Spleen (tissue), 11 donors: ENCODE measurements at regions not wholly inside any gene's neighbourhood (a gene's known extent, or its start where the extent isn't known, plus 50 kb on each side); places are given as distances from the start of the nearest gene placed in this dataset.

Source experiments
- DNase-seq: peaks from one replicate; pipeline ENCODE4 v3.0.0-alpha.2; 2020
- H3K27ac ChIP-seq, 8 donors: fragments of 200-600 bp; sonication (generic) in 7 of 8; 1 replicate in 4 of 8; 2 replicates in 4 of 8; pipeline versions ENCODE4 v1.5.0 to v1.8.0; 2016 to 2021; ENCODE audit warnings: inconsistent platforms in 4 of 8, mild to moderate bottlenecking in 4 of 8, moderate library complexity in 1 of 8
- H3K27me3 ChIP-seq, 7 donors: fragments of 200-600 bp; sonication (generic) in 6 of 7; replicated peaks in 1 of 7; 1 replicate in 4 of 7; 2 replicates in 3 of 7; pipeline versions ENCODE4 v1.5.0 to v1.8.0; 2016 to 2021; ENCODE audit warnings: inconsistent platforms in 3 of 7, mild to moderate bottlenecking in 1 of 7
- H3K36me3 ChIP-seq, 6 donors: fragments of 200-600 bp; sonication (generic) in 5 of 6; 1 replicate in 4 of 6; 2 replicates in 2 of 6; pipeline versions ENCODE4 v1.5.0 to v1.8.0; 2016 to 2021; ENCODE audit warnings: inconsistent platforms in 2 of 6
- H3K4me1 ChIP-seq, 6 donors: fragments of 200-600 bp; sonication (generic) in 5 of 6; 1 replicate in 3 of 6; 2 replicates in 3 of 6; pipeline versions ENCODE4 v1.5.0 to v1.8.0; 2016 to 2021; ENCODE audit warnings: inconsistent platforms in 3 of 6
- H3K4me3 ChIP-seq, 8 donors: fragments of 200-600 bp; sonication (generic) in 7 of 8; 1 replicate in 4 of 8; 2 replicates in 4 of 8; pipeline versions ENCODE4 v1.5.0 to v1.8.0; 2016 to 2021; ENCODE audit warnings: inconsistent platforms in 4 of 8, mild to moderate bottlenecking in 4 of 8, moderate library complexity in 2 of 8
- H3K9me3 ChIP-seq, 8 donors: fragments of 200-600 bp; sonication (generic) in 7 of 8; 1 replicate in 4 of 8; 2 replicates in 4 of 8; pipeline versions ENCODE4 v1.5.0 to v1.8.0; 2016 to 2021; ENCODE audit warnings: inconsistent platforms in 4 of 8
- CTCF ChIP-seq, 11 experiments: fragments of 200-600 bp in 7 of 11; fragments of 450-650 bp in 4 of 11; sonication (generic) in 4 of 11; IDR thresholded peaks in 8 of 11; conservative IDR thresholded peaks in 3 of 11; 1 replicate in 7 of 11; 2 replicates in 4 of 11; pipeline versions ENCODE4 v1.4.0 to v1.8.0; 2016 to 2021; ENCODE audit warnings: antibody characterized with exemption in 11 of 11, inconsistent platforms in 4 of 11, mild to moderate bottlenecking in 1 of 11
- POLR2A ChIP-seq, 3 donors: fragments of 450-650 bp; IDR thresholded peaks; one replicate each; pipeline ENCODE4 v1.5.1; 2017; ENCODE audit warnings: antibody characterized with exemption in 3 of 3, mild to moderate bottlenecking in 1 of 3
- POLR2AphosphoS5 ChIP-seq, 3 donors: sonication (generic); formaldehyde crosslinking; IDR thresholded peaks; one replicate each; pipeline ENCODE4 v1.5.1; 2017; ENCODE audit warnings: antibody characterized with exemption in 3 of 3
- WGBS, 5 donors: extraction: QIAGEN DNeasy Blood & Tissue Kit in 3 of 5; methylation state at CpG; one replicate each; pipeline versions ENCODE4 v1.1.5 to v1.1.7; 2013 to 2018; 5-methylcytosine and 5-hydroxymethylcytosine counted together
- intact Hi-C: fragments of 100-400 bp; cut with DNase I; formaldehyde crosslinking; loops from one replicate; pipeline ENCODE4 v1.15.0; 2023; ENCODE audit warnings: low total_unique reads
- donor health status: healthy with polysubstance abuse.
- donor health status: DM: no; HTN: no; CAD: no; lungs with moderate emphysema.
- donor health status: DM: no; HTN: no; CAD: no.
- donor health status: Bipolar disorder and iron deficiency.
- donor health status: healthy.
- donor health status: DM: no; HTN: no; CAD: no.
- donor health status: DM: yes; HTN: yes; CAD: no.

GRCh38 chr18:72630991-72631390 lies 86.8 kb upstream of the CBLN2 start:
- 74 to 82% (median 78%) methylated on average over 5 of the region's 5 CpGs for WGBS, 5 donors
- no peak for DNase-seq
- H3K4me1 ChIP-seq, result no peaks in the 10 kb centered on the region
- intact Hi-C loops, result no loop called here
- no peaks in the 10 kb centered on the region for H3K9me3 ChIP-seq
- H3K27me3 ChIP-seq, result no peaks in the 10 kb centered on the region
- H3K4me3 ChIP-seq, result no peak overlapping the region
- H3K36me3 ChIP-seq, result no peaks in the 10 kb centered on the region
- no peak overlapping the region for H3K27ac ChIP-seq
- TF ChIP-seq POLR2AphosphoS5 (IDR thresholded peaks at IDR 0.05), result no peak
- no peak for TF ChIP-seq POLR2A (IDR thresholded peaks at IDR 0.05)

- no peaks in the 10 kb centered on the region for H3K9me3 ChIP-seq
- no peak overlapping the region for H3K27ac ChIP-seq
- no peak for TF ChIP-seq CTCF (IDR thresholded peaks at IDR 0.05 in 8 of 11, conservative IDR thresholded peaks at IDR 0.05 in 3 of 11)
- TF ChIP-seq POLR2A (IDR thresholded peaks at IDR 0.05), result no peak
- no peak for TF ChIP-seq POLR2AphosphoS5 (IDR thresholded peaks at IDR 0.05)
- 51 to 63% (median 55%) methylated on average over 4 of the region's 4 CpGs for WGBS, 5 donors
- no peak for DNase-seq
- H3K4me3 ChIP-seq, result no peak overlapping the region
- no peaks in the 10 kb centered on the region for H3K4me1 ChIP-seq
- no peaks in the 10 kb centered on the region for H3K36me3 ChIP-seq
- H3K27me3 ChIP-seq, result no peaks in the 10 kb centered on the region
- intact Hi-C loops, result no loop called here
These were observed 79.3 kb upstream of the CBLN2 start for GRCh38 chr18:72623444-72623843.

- 12 to 24% (median 17%) methylated on average over 4 of the region's 4 CpGs for WGBS, 5 donors
These were observed 69.4 kb upstream of the CBLN2 start for GRCh38 chr18:72613534-72613930.

GRCh38 chr18:72612894-72613533 lies 68.9 kb upstream of the CBLN2 start:
- TF ChIP-seq POLR2A (IDR thresholded peaks at IDR 0.05) (no peak), POLR2AphosphoS5 (IDR thresholded peaks at IDR 0.05) (no peak), CTCF (IDR thresholded peaks at IDR 0.05 in 8 of 11, conservative IDR thresholded peaks at IDR 0.05 in 3 of 11) (no peak)
- 48 to 65% (median 60%) methylated on average over 2 of the region's 2 CpGs for WGBS, 5 donors
- Histone ChIP-seq H3K27me3 (no peaks in the 10 kb centered on the region), H3K4me1 (no peaks in the 10 kb centered on the region), H3K4me3 (no peak overlapping the region), H3K27ac (no peak overlapping the region), H3K9me3 (peaks cover 0 to 6% (median 0%) of the 10 kb centered on the region in 8 donors), H3K36me3 (no peaks in the 10 kb centered on the region)
- no peak for DNase-seq
- intact Hi-C loops, result no loop called here

More at GRCh38 chr18:72613534-72613930, 69.4 kb upstream of the CBLN2 start:
- intact Hi-C loops, result no loop called here
- H3K4me3 ChIP-seq, result no peak overlapping the region
- H3K27me3 ChIP-seq, result no peaks in the 10 kb centered on the region
- H3K27ac ChIP-seq, result no peak overlapping the region
- no peaks in the 10 kb centered on the region for H3K36me3 ChIP-seq
- TF ChIP-seq CTCF (IDR thresholded peaks at IDR 0.05 in 8 of 11, conservative IDR thresholded peaks at IDR 0.05 in 3 of 11) (no peak), POLR2AphosphoS5 (IDR thresholded peaks at IDR 0.05) (no peak), POLR2A (IDR thresholded peaks at IDR 0.05) (no peak)
- H3K4me1 ChIP-seq, result no peaks in the 10 kb centered on the region
- H3K9me3 ChIP-seq, result peaks cover 0 to 6% (median 0%) of the 10 kb centered on the region in 8 donors
- DNase-seq, result no peak
